Mesothelial cell of epicardium (in vitro differentiated cells): ENCODE measurements at regions not wholly inside any gene's neighbourhood (a gene's known extent, or its start where the extent isn't known, plus 50 kb on each side); places are given as distances from the start of the nearest gene placed in this dataset.

Source experiments
- DNase-seq, 2 experiments: peaks; one replicate each; pipeline ENCODE4 v3.0.0; 2021; ENCODE audit warnings: low spot score in 2 of 2; ENCODE audit not compliant: unreplicated experiment in 2 of 2
- H3K27ac Mint-ChIP-seq: 2 replicates; pipeline ENCODE4 v1.8.0; 2021; ENCODE audit warnings: mixed read lengths
- H3K27me3 Mint-ChIP-seq: 2 replicates; pipeline ENCODE4 v1.8.0; 2021; ENCODE audit warnings: low read depth, mixed read lengths
- H3K36me3 Mint-ChIP-seq: 2 replicates; pipeline ENCODE4 v1.8.0; 2021; ENCODE audit warnings: mixed read lengths
- H3K4me1 Mint-ChIP-seq: 2 replicates; pipeline ENCODE4 v1.8.0; 2021; ENCODE audit warnings: mixed read lengths
- H3K4me3 Mint-ChIP-seq: 2 replicates; pipeline ENCODE4 v1.8.0; 2021; ENCODE audit warnings: mild to moderate bottlenecking, moderate library complexity, mixed read lengths
- H3K9me3 Mint-ChIP-seq: 2 replicates; pipeline ENCODE4 v1.8.0; 2021; ENCODE audit warnings: mixed read lengths
- TF ChIP-seq, protein P1 (sequence below): fragments of 200-600 bp; sonication (generic); IDR thresholded peaks from one replicate; pipeline ENCODE4 v1.5.0; 2021; ENCODE audit warnings: antibody characterized with exemption; ENCODE audit not compliant: unreplicated experiment

DNA sequence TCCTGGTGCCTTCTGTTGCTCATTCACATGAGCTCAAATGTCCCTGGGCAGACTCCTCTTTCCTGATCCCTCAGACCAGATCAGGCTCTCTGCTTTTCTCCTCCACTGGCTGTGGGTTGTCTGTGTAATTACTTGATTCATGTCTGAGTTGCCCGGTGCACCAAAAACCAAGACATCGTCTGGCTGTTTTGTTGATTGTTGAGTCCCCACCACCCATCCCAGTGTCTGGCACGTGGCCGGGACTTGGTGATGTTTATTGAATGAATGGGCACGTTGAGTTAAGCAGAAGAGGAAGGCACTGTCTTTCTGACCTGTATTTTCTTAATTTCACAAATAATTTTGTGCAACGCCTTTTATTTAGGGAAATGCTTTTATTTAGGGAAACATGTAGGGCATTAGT is 499.1 kb upstream of the HS6ST1 start:
- Mint-ChIP-seq H3K27me3 (no peaks in the 10 kb centered on the region), H3K4me1 (no peaks in the 10 kb centered on the region), H3K4me3 (no peak overlapping the region), H3K27ac (no peak overlapping the region), H3K9me3 (no peaks in the 10 kb centered on the region), H3K36me3 (no peaks in the 10 kb centered on the region)
- no peak for DNase-seq
- TF ChIP-seq, protein P1, sequence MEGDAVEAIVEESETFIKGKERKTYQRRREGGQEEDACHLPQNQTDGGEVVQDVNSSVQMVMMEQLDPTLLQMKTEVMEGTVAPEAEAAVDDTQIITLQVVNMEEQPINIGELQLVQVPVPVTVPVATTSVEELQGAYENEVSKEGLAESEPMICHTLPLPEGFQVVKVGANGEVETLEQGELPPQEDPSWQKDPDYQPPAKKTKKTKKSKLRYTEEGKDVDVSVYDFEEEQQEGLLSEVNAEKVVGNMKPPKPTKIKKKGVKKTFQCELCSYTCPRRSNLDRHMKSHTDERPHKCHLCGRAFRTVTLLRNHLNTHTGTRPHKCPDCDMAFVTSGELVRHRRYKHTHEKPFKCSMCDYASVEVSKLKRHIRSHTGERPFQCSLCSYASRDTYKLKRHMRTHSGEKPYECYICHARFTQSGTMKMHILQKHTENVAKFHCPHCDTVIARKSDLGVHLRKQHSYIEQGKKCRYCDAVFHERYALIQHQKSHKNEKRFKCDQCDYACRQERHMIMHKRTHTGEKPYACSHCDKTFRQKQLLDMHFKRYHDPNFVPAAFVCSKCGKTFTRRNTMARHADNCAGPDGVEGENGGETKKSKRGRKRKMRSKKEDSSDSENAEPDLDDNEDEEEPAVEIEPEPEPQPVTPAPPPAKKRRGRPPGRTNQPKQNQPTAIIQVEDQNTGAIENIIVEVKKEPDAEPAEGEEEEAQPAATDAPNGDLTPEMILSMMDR, result no peak

DNA sequence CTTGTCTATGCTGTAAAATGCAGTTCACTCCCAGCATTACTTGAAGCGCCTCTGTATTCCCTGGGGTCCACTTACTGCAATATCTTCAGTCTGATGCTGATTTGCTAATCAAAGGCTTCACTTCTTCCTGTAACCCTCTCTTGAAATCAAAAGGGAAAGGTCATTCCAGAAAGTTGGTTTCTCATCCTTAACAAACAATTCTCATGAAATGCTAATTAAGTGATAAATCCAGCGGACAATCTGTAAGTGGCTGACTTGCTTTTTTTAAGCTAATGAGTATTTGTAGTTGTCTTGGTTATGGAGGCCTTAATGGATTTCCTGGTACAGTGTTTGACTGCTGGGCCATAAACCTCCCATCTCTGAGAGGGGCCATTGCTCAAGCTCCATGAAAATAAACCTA is 499.6 kb upstream of the HS6ST1 start:
- Mint-ChIP-seq H3K4me3 (no peak overlapping the region), H3K27ac (no peak overlapping the region), H3K9me3 (no peaks in the 10 kb centered on the region), H3K36me3 (no peaks in the 10 kb centered on the region), H3K27me3 (no peaks in the 10 kb centered on the region), H3K4me1 (no peaks in the 10 kb centered on the region)
- DNase-seq, result no peak
- TF ChIP-seq, protein P1, result no peak

DNA sequence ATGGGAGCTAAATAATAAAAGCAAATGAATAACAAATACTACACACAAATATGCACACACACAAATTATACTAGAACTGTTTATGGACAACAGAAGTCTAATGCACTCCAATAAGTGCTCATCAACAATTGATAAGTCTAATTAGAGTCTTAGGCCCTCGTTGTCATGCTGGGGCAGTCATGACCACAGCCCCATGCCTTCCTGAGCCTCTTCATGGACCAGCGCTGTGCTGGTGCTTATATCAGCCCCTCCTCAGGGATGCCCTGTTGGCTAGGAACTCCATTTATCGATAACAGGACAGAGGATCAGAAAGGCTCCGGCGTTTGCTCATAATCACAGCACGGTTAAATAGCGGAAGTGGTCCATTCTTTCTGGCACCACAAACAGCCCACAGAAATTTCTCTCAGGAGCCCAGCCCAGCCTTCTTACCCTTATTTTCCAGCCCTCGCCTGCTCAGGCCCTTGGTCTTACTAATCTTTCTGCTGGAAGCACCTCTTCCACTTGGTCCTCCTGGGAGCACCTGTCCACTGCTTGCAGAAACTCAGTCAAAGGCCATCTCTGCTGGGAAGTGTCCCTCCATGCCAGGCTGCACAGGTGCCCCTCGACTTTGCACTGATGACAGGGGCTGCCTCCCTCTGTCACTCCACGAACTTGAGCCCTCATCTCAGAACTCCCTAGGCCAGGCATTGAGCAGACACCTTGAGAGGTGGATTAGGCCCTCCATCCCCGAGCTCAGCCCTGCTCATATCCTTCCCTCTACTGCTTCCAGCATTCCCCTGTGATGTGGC is 500.2 kb upstream of the HS6ST1 start:
- no peaks in the 10 kb centered on the region for H3K4me1 Mint-ChIP-seq
- DNase-seq, result no peak
- H3K36me3 Mint-ChIP-seq, result no peaks in the 10 kb centered on the region
- TF ChIP-seq, protein P1, result no peak
- H3K9me3 Mint-ChIP-seq, result no peaks in the 10 kb centered on the region
- H3K4me3 Mint-ChIP-seq, result no peak overlapping the region
- H3K27me3 Mint-ChIP-seq, result no peaks in the 10 kb centered on the region
- H3K27ac Mint-ChIP-seq, result no peak overlapping the region

GRCh38 chr2:128820452-128820851 is 501.8 kb upstream of the HS6ST1 start:
- DNase-seq, result no peak
- Mint-ChIP-seq H3K27ac (no peak overlapping the region), H3K27me3 (no peaks in the 10 kb centered on the region), H3K9me3 (peaks cover 5% of the 10 kb centered on the region), H3K4me3 (no peak overlapping the region), H3K36me3 (peaks cover 2% of the 10 kb centered on the region), H3K4me1 (no peaks in the 10 kb centered on the region)
- TF ChIP-seq, protein P1, result no peak

DNA sequence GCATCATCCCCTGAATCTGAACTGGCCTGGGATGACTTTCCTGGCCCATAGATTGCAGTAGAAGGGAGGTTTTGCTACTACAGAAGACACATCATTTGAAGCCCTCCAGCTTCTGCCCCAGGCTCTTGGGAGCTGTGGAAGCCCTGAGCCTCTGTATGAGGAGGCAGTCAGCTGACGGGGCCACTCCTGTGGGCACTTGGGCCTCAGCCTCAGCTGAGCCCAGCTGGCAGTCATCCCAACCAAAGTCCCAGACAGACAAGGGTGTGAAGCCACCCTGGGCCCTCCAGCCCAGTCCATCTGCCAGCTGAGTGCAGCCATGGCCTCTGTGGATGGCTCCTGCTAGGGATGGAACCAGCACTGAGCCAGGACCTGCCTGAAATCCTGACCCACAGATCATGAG is 502.3 kb upstream of the HS6ST1 start:
- no peak for DNase-seq
- Mint-ChIP-seq H3K27me3 (no peaks in the 10 kb centered on the region), H3K9me3 (peaks cover 5% of the 10 kb centered on the region), H3K4me1 (no peaks in the 10 kb centered on the region), H3K36me3 (peaks cover 2% of the 10 kb centered on the region), H3K4me3 (no peak overlapping the region), H3K27ac (no peak overlapping the region)
- TF ChIP-seq, protein P1, result no peak
